Mesendoderm (in vitro differentiated cells): ENCODE measurements at regions not wholly inside any gene's neighbourhood (a gene's known extent, or its start where the extent isn't known, plus 50 kb on each side); places are given as distances from the start of the nearest gene placed in this dataset.

Source experiments
- DNase-seq: peaks from one replicate; pipeline ENCODE4 v3.0.0; 2013
- H2AK5ac ChIP-seq: 2 replicates; pipeline ENCODE4 v1.6.1; 2013; ENCODE audit warnings: low read length, inconsistent platforms
- H2BK120ac ChIP-seq: 2 replicates; pipeline ENCODE4 v1.6.1; 2013; ENCODE audit warnings: low read depth, mild to moderate bottlenecking, low read length, moderate library complexity, mixed read lengths
- H2BK15ac ChIP-seq: replicated peaks from 2 replicates; pipeline ENCODE4 v1.6.1; 2013; ENCODE audit warnings: low read depth, mild to moderate bottlenecking, moderate library complexity
- H2BK5ac ChIP-seq: 2 replicates; pipeline ENCODE4 v1.6.1; 2013; ENCODE audit warnings: low read length, inconsistent platforms
- H3K18ac ChIP-seq: 2 replicates; pipeline ENCODE4 v1.6.1; 2013; ENCODE audit warnings: mild to moderate bottlenecking, low read length, mixed read lengths
- H3K23ac ChIP-seq: one replicate; pipeline ENCODE4 v1.6.1; 2013; ENCODE audit warnings: low read length
- H3K27ac ChIP-seq: 2 replicates; pipeline ENCODE4 v1.5.1; 2013; ENCODE audit warnings: low read depth, mild to moderate bottlenecking, inconsistent platforms, low read length, moderate library complexity
- H3K27me3 ChIP-seq: 2 replicates; pipeline ENCODE4 v1.6.1; 2013; ENCODE audit warnings: low read length, control low read depth, mild to moderate bottlenecking, inconsistent platforms; ENCODE audit not compliant: insufficient read depth, poor library complexity
- H3K36me3 ChIP-seq: 2 replicates; pipeline ENCODE4 v1.6.1; 2013; ENCODE audit warnings: low read length, inconsistent platforms; ENCODE audit not compliant: control insufficient read depth, insufficient read depth
- H3K4ac ChIP-seq: one replicate; pipeline ENCODE4 v1.6.1; 2013; ENCODE audit warnings: low read depth, mild to moderate bottlenecking, low read length, moderate library complexity
- H3K4me1 ChIP-seq: 2 replicates; pipeline ENCODE4 v1.6.1; 2013; ENCODE audit warnings: low read depth, low read length, inconsistent platforms; ENCODE audit not compliant: control insufficient read depth
- H3K4me2 ChIP-seq: 2 replicates; pipeline ENCODE4 v1.6.1; 2013; ENCODE audit warnings: low read length
- H3K4me3 ChIP-seq: 2 replicates; pipeline ENCODE4 v1.5.1; 2013; ENCODE audit warnings: mild to moderate bottlenecking, low read length
- H3K56ac ChIP-seq: one replicate; pipeline ENCODE4 v1.6.1; 2013; ENCODE audit warnings: low read length
- H3K79me1 ChIP-seq: 2 replicates; pipeline ENCODE4 v1.6.1; 2013; ENCODE audit warnings: low read length, inconsistent platforms
- H3K79me2 ChIP-seq: 2 replicates; pipeline ENCODE4 v1.6.1; 2013; ENCODE audit warnings: mild to moderate bottlenecking, low read length; ENCODE audit not compliant: control insufficient read depth, insufficient read depth
- H3K9ac ChIP-seq: 2 replicates; pipeline ENCODE4 v1.6.1; 2013; ENCODE audit warnings: low read length, inconsistent platforms
- H4K5ac ChIP-seq: one replicate; pipeline ENCODE4 v1.6.1; 2013; ENCODE audit warnings: low read length
- H4K8ac ChIP-seq: one replicate; pipeline ENCODE4 v1.6.1; 2013; ENCODE audit warnings: low read depth, mild to moderate bottlenecking, control low read depth, low read length, moderate library complexity
- WGBS: extraction: QIAGEN DNeasy Blood & Tissue Kit; methylation state at CpG from one replicate; pipeline ENCODE4 v1.1.7; 2013; ENCODE audit warnings: low lambda C conversion rate, missing lambda C conversion rate; ENCODE audit not compliant: insufficient coverage; ENCODE audit errors: extremely low coverage; 5-methylcytosine and 5-hydroxymethylcytosine counted together

- no peak overlapping the region for H4K8ac ChIP-seq
- no peak overlapping the region for H2BK120ac ChIP-seq
- no peaks in the 10 kb centered on the region for H3K36me3 ChIP-seq
- no CpG with 5 or more reads among the region's 4 CpGs for WGBS
- H3K79me1 ChIP-seq = no peaks in the 10 kb centered on the region
- H3K56ac ChIP-seq = no peak overlapping the region
- H3K4me1 ChIP-seq = no peaks in the 10 kb centered on the region
- no peak overlapping the region for H3K9ac ChIP-seq
- H2AK5ac ChIP-seq = no peak overlapping the region
- H3K27ac ChIP-seq = no peak overlapping the region
- no peak overlapping the region for H2BK15ac ChIP-seq
- no peaks in the 10 kb centered on the region for H3K27me3 ChIP-seq
- H2BK5ac ChIP-seq = no peak overlapping the region
- H3K23ac ChIP-seq = no peak overlapping the region
- no peak overlapping the region for H3K4me3 ChIP-seq
- no peak overlapping the region for H3K4ac ChIP-seq
- no peak for DNase-seq
- H3K4me2 ChIP-seq = no peak overlapping the region
- H3K18ac ChIP-seq = no peak overlapping the region
- H3K79me2 ChIP-seq = no peaks in the 10 kb centered on the region
- H4K5ac ChIP-seq = no peak overlapping the region
These were observed 381.0 kb upstream of the TPK1 start for GRCh38 chr7:145216866-145217265.

GRCh38 chr7:145212050-145212449, 376.2 kb upstream of the TPK1 start:
- Histone ChIP-seq H3K27me3 (no peaks in the 10 kb centered on the region), H2BK5ac (no peak overlapping the region), H3K36me3 (no peaks in the 10 kb centered on the region), H3K9ac (no peak overlapping the region), H3K18ac (no peak overlapping the region), H3K27ac (no peak overlapping the region), H3K4me1 (no peaks in the 10 kb centered on the region), H2BK15ac (no peak overlapping the region), H3K4me2 (no peak overlapping the region), H3K4ac (no peak overlapping the region), H3K4me3 (no peak overlapping the region), H2AK5ac (no peak overlapping the region), H4K8ac (no peak overlapping the region), H3K23ac (no peak overlapping the region), H3K79me2 (no peaks in the 10 kb centered on the region), H4K5ac (no peak overlapping the region), H3K79me1 (no peaks in the 10 kb centered on the region), H2BK120ac (no peak overlapping the region), H3K56ac (no peak overlapping the region)
- DNase-seq = no peak
- no CpG with 5 or more reads among the region's 6 CpGs for WGBS

GRCh38 chr7:145211211-145211610, 375.4 kb upstream of the TPK1 start:
- no peak for DNase-seq
- H3K27ac ChIP-seq = no peak overlapping the region
- no peak overlapping the region for H2AK5ac ChIP-seq
- no peak overlapping the region for H3K18ac ChIP-seq
- H2BK120ac ChIP-seq = no peak overlapping the region
- no peak overlapping the region for H3K56ac ChIP-seq
- H2BK15ac ChIP-seq = no peak overlapping the region
- H3K36me3 ChIP-seq = no peaks in the 10 kb centered on the region
- no peaks in the 10 kb centered on the region for H3K4me1 ChIP-seq
- H3K79me2 ChIP-seq = no peaks in the 10 kb centered on the region
- no peaks in the 10 kb centered on the region for H3K79me1 ChIP-seq
- H4K5ac ChIP-seq = no peak overlapping the region
- H3K27me3 ChIP-seq = no peaks in the 10 kb centered on the region
- H4K8ac ChIP-seq = no peak overlapping the region
- no peak overlapping the region for H3K23ac ChIP-seq
- no CpG with 5 or more reads among the region's 2 CpGs for WGBS
- no peak overlapping the region for H3K9ac ChIP-seq
- no peak overlapping the region for H3K4me3 ChIP-seq
- H2BK5ac ChIP-seq = no peak overlapping the region
- no peak overlapping the region for H3K4ac ChIP-seq
- H3K4me2 ChIP-seq = no peak overlapping the region

- Histone ChIP-seq H2BK120ac (no peak overlapping the region), H4K8ac (no peak overlapping the region), H4K5ac (no peak overlapping the region), H2BK5ac (no peak overlapping the region), H3K79me1 (no peaks in the 10 kb centered on the region), H3K23ac (no peak overlapping the region), H3K4ac (no peak overlapping the region), H3K9ac (no peak overlapping the region), H2BK15ac (no peak overlapping the region), H3K4me1 (no peaks in the 10 kb centered on the region), H2AK5ac (no peak overlapping the region), H3K56ac (no peak overlapping the region), H3K36me3 (no peaks in the 10 kb centered on the region), H3K4me2 (no peak overlapping the region), H3K27ac (no peak overlapping the region), H3K4me3 (no peak overlapping the region), H3K27me3 (no peaks in the 10 kb centered on the region), H3K79me2 (no peaks in the 10 kb centered on the region), H3K18ac (no peak overlapping the region)
- 100% methylated on average over 1 of the region's 4 CpGs for WGBS
- no peak for DNase-seq
These were observed 358.1 kb upstream of the TPK1 start for GRCh38 chr7:145193951-145194350.

- no peak overlapping the region for H2AK5ac ChIP-seq
- no peaks in the 10 kb centered on the region for H3K79me2 ChIP-seq
- no peak for DNase-seq
- no peak overlapping the region for H3K4ac ChIP-seq
- no peaks in the 10 kb centered on the region for H3K27me3 ChIP-seq
- no peaks in the 10 kb centered on the region for H3K36me3 ChIP-seq
- H3K56ac ChIP-seq = no peak overlapping the region
- no peak overlapping the region for H2BK120ac ChIP-seq
- H3K4me2 ChIP-seq = no peak overlapping the region
- H3K23ac ChIP-seq = no peak overlapping the region
- no CpG with 5 or more reads among the region's 2 CpGs for WGBS
- no peaks in the 10 kb centered on the region for H3K4me1 ChIP-seq
- H2BK5ac ChIP-seq = no peak overlapping the region
- no peak overlapping the region for H4K5ac ChIP-seq
- no peaks in the 10 kb centered on the region for H3K79me1 ChIP-seq
- no peak overlapping the region for H2BK15ac ChIP-seq
- no peak overlapping the region for H3K9ac ChIP-seq
- H3K4me3 ChIP-seq = no peak overlapping the region
- no peak overlapping the region for H3K27ac ChIP-seq
- no peak overlapping the region for H3K18ac ChIP-seq
- no peak overlapping the region for H4K8ac ChIP-seq
These were observed 349.1 kb upstream of the TPK1 start for GRCh38 chr7:145184956-145185355.

GRCh38 chr7:145183069-145183468, 347.2 kb upstream of the TPK1 start:
- Histone ChIP-seq H2BK120ac (no peak overlapping the region), H3K4me3 (no peak overlapping the region), H3K23ac (no peak overlapping the region), H4K5ac (no peak overlapping the region), H3K4ac (no peak overlapping the region), H3K79me1 (no peaks in the 10 kb centered on the region), H3K56ac (no peak overlapping the region), H3K18ac (no peak overlapping the region), H3K4me2 (no peak overlapping the region), H2BK5ac (no peak overlapping the region), H3K9ac (no peak overlapping the region), H2AK5ac (no peak overlapping the region), H4K8ac (no peak overlapping the region), H3K27ac (no peak overlapping the region), H2BK15ac (no peak overlapping the region), H3K27me3 (no peaks in the 10 kb centered on the region), H3K79me2 (no peaks in the 10 kb centered on the region), H3K36me3 (no peaks in the 10 kb centered on the region), H3K4me1 (no peaks in the 10 kb centered on the region)
- no CpG with 5 or more reads among the region's 4 CpGs for WGBS
- DNase-seq = no peak
